SKM-1 (cell line): ENCODE measurements at regions not wholly inside any gene's neighbourhood (a gene's known extent, or its start where the extent isn't known, plus 50 kb on each side); places are given as distances from the start of the nearest gene placed in this dataset.
"Not testable (repeated sequence)": the region's sequence is repeated elsewhere in the genome, so short reads cannot be mapped to it uniquely, and the experiment has no call there.

ENCODE experiments used
- DNase-seq: peaks from one replicate; lab custom pipeline; 2025; ENCODE audit not compliant: unreplicated experiment; lab: John Stamatoyannopoulos, UW

DNA sequence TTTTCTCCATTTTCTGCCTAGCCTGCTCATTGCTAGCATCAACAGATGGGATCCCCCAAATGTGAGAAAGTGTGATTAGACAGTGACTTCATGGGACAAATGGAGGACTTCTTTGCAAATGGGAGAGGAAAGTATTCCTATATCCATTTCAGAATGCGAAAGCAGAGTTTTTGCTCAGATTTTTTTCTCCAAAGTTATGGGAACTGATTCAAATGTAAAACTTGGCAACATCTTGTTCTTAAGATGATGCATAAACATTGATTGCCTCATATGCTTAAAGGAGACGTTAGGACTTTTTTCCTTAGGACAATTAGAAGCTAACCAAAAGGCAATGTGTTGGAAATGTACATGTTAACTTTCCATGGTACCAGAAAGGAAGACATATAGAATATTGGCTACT lies 704.3 kb upstream of the ZNF608 start:
- no peak for DNase-seq

- no peak for DNase-seq
These were observed 705.2 kb upstream of the ZNF608 start for GRCh38 chr5:125451622-125452021.

- no peak for DNase-seq
These were observed 706.6 kb upstream of the ZNF608 start for GRCh38 chr5:125452991-125453390.

- DNase-seq = no peak
These were observed 708.6 kb upstream of the ZNF608 start for GRCh38 chr5:125455041-125455440.

DNA sequence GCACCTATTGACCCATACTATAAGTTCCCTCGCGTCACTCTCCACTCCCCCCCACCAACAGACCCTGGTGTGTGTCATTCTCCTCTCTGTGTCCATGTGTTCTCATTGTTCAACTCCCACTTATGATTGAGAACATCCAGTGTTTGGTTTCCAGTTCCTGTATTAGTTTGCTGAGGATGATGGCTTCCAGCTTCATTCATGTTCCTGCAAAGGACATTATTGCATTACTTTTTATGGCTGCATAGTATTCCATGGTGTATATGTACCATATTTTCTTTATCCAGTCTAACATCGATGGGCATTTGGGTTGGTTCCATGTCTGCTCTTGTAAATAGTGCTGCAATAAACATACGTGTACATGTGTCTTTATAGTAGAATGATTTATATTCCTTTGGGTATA lies 709.6 kb upstream of the ZNF608 start:
- DNase-seq = not testable (repeated sequence)

DNA sequence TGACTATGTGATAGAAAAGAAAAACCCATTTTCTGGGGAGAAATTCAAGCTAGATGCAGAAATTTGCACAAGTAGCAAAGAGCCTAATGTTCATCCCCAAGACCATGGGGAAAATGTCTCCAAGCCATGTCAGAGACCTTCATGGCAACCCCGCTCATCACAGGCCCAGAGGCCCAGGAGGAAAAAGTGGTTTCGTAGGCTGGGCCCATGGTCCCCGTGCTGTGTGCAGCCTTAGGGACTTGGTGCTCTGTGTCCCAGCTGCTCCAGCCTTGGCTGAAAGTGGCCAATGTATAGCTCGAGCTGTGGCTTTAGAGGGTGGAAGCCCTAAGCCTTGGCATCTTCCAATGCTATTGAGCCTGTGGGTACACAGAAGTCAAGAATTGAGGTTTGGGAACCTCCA lies 711.2 kb upstream of the ZNF608 start:
- no peak for DNase-seq

DNA sequence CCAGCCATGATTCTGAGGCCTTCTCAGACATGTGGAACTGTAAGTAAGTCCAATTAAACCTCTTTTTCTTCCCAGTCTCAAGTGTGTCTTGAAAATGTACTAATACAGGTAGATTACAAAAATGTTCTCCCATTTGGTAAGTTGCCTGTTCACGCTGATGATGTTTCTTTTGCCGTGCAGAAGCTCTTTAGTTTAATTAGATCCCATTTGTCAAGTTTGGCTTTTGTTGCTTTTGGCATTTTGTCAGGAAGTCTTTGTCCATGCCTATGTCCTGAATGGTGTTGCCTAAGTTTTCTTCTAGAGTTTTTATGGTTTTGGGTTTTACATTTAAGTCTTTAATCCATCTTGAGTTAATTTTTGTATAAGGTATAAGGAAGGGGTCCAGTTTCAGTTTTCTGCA lies 712.5 kb upstream of the ZNF608 start:
- not testable (repeated sequence) for DNase-seq

GRCh38 chr5:125461641-125462072 lies 715.2 kb upstream of the ZNF608 start:
- DNase-seq = no peak

DNA sequence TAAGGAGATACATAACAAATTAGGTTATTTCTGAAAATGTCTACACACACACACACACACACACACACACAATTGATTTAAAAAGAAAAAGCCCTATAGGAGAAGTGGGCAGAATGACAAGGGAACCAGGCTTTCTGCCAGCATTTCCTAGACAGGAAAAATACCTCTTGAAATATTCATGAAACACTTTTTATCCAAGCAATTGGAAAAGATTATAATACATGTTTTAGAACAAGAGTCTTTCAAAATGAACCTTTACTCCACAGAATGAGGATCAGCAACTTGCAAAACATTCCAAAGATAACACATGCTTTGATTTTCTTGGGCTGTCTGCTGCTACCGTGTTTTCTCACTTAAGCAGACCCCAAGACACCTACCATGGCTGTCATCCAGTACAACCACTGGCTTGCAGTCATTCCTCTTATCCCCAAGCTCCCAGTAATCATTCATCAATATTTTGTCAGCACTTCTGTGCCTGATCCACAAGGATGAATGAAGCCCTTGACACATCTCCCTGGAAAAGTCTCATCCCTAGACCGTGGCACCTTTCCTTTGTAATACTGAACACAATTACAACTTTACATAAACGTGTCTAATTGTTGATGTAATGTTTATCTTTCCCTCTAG lies 717.1 kb upstream of the ZNF608 start:
- DNase-seq = no peak

- no peak for DNase-seq
These were observed 718.5 kb upstream of the ZNF608 start for GRCh38 chr5:125464847-125465432.

- no peak for DNase-seq
These were observed 719.3 kb upstream of the ZNF608 start for GRCh38 chr5:125465703-125466102.

DNA sequence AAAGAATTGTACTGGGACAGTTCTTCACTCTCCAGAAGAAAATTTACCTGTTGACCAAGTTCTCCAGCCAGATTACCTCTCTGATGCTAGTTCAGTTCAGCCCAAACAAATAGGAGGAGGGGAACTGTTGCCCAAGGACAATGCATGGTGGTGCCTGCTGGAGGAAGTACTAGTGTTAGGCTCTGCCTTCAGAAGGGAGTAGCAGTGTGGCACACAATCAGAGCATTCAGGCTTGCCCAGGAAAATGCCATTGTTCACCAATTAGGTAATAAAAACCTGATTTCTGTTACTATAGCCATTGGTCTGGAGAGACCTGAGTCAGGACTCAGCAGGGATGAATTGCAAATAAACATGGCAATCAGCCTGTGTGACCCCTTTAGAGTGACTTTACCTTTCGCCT lies 720.8 kb upstream of the ZNF608 start:
- DNase-seq = no peak

DNA sequence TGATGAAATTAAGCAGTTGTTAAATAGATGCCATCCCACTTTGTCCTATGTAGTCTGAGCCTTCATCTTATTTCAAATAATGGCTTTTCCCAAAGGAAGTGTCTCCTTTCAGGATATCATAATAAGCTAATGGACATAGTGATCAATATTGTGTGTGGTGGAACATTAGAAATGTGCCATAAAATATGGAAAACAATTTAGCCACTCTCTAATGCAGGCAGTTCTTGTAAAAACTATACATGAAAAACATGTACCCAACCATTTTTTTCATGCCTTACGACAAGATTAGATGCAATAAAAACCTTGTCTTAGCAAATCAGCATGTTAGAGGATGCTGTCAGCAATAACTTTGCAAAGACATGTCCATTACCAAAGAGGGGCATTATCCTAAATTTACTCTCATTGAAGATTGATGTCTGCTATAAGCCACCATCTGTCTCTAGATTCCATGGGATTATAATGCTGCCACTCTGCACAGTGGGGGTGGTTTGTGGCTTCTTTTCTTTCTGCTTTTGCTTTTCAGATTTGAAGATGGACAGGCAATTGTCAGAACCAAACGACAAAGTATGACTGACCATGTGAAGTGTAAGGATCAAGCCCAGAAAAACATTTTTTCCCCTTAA lies 724.0 kb upstream of the ZNF608 start:
- no peak for DNase-seq

DNA sequence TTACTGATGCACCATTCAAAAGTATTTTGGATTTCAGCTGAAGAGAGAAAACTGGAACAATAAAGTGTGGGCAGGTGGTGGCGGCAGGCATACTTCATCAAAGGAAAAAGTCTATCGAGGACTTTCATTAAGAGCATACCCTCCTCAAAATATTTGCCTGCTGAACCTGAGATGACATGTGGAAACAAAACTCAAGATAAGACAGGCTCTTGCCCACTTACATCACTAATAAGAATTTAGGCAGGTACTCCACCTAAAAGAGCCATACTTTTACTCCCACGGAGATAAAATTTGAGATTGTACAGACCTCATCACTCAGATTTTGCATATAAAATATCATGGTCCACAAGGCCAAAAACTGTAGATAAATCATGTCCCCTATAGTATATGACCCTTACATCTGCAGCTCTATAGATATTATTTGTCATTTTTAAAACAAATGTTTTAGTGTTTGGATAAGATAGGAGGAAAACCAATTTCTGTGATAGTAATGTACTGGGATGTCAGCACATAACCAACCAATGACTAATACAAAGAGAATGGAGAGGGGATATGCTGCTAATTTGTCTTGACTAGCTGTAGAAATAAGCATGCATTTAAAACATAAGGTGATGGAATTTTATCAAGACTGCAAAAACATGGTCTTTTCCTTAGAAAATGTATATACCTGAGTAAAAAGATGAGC lies 730.6 kb upstream of the ZNF608 start:
- no peak for DNase-seq

DNA sequence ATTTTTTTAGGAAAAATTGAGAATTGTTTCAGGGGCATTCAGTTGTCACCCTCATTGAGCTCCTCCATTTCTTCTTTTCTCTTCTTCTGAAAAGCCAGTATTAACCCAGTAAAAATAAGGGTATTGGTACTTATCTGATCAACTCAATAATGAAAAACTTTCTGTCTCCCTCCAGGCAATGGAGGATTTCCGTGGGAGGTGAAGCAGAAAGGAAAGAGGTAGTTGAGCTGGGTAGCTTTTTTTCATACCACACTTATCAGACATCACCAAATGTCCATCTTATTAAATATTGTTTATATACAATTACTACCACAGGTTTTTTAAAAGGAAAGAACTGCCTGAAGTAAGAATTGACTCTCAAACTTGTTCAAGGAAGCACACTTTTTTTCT lies 731.1 kb upstream of the ZNF608 start:
- DNase-seq = no peak

DNA sequence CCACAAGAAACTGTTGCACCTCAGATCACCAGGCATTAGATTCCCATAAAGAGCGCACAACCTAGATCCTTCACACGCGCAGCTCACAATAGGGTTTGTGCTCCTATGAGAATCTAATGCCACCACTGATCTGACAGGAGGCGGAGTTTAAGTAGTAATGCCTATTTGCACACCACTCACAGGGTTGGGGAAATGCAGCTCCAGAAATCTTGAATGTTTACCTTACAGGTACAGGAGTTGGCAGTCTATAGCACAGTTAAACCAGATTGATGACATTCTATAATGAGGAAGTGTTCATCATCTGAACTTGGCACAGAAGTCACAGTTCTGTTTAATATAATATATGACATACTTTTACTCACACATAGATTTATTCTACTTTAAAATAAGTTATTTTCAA lies 732.2 kb upstream of the ZNF608 start:
- no peak for DNase-seq

GRCh38 chr5:125480911-125481310 lies 734.5 kb upstream of the ZNF608 start:
- no peak for DNase-seq

GRCh38 chr5:125481506-125482465 lies 735.3 kb upstream of the ZNF608 start:
- no peak for DNase-seq

DNA sequence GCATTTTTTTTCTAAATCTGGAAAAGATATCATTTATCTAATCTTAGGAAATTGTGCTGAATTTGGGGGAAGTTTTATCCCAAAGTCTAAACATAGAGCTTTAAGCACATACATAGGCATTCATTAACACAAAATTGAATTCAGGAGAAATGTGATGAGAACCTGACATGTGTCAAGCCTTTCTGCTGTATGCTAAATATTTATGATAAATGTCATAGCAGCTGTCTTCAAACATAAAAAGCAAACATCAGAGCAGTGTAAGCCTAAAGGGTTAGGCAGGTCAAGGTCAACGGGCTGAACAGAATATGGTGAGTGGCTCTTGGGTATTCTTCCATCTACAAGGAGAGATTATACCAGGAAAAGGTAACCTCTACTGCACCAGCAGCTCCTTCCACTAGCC lies 737.2 kb upstream of the ZNF608 start:
- DNase-seq = no peak

GRCh38 chr5:125484272-125484741 lies 737.9 kb upstream of the ZNF608 start:
- DNase-seq = no peak
